HEK293T (cell line): ENCODE measurements at regions not wholly inside any gene's neighbourhood (a gene's known extent, or its start where the extent isn't known, plus 50 kb on each side); places are given as distances from the start of the nearest gene placed in this dataset.

ENCODE experiments used
- ARNT ChIP-seq: fragments of 450-650 bp; IDR thresholded peaks from 2 replicates; pipeline ENCODE4 v1.6.1; 2017; ENCODE audit warnings: mild to moderate bottlenecking
- BHLHE40 ChIP-seq: fragments of 450-650 bp; IDR thresholded peaks from 2 replicates; pipeline ENCODE4 v1.6.1; 2016; ENCODE audit warnings: mild to moderate bottlenecking, moderate library complexity, borderline replicate concordance
- FOXA1 ChIP-seq: fragments of 450-650 bp; IDR thresholded peaks from 2 replicates; pipeline ENCODE4 v1.6.1; 2016; ENCODE audit warnings: mild to moderate bottlenecking
- FOXK2 ChIP-seq: fragments of 450-650 bp; IDR thresholded peaks from 2 replicates; pipeline ENCODE4 v1.6.1; 2016; ENCODE audit warnings: mild to moderate bottlenecking
- FOXM1 ChIP-seq: fragments of 450-650 bp; IDR thresholded peaks from 2 replicates; pipeline ENCODE4 v1.6.1; 2017; ENCODE audit warnings: mild to moderate bottlenecking, borderline replicate concordance
- HDGF ChIP-seq: fragments of 450-650 bp; IDR thresholded peaks from 2 replicates; pipeline ENCODE4 v1.6.1; 2017; ENCODE audit warnings: antibody characterized with exemption, borderline replicate concordance
- LEF1 ChIP-seq: fragments of 450-650 bp; IDR thresholded peaks from 2 replicates; pipeline ENCODE4 v1.6.1; 2017; ENCODE audit warnings: mild to moderate bottlenecking, borderline replicate concordance
- NFRKB ChIP-seq: fragments of 450-650 bp; IDR thresholded peaks from 2 replicates; pipeline ENCODE4 v1.6.1; 2016; ENCODE audit warnings: mild to moderate bottlenecking, moderate library complexity
- SP1 ChIP-seq: fragments of 450-650 bp; IDR thresholded peaks from 2 replicates; pipeline ENCODE4 v1.6.1; 2017
- TARDBP ChIP-seq: fragments of 450-650 bp; IDR thresholded peaks from 2 replicates; pipeline ENCODE4 v1.6.1; 2016

GRCh38 chr18:67599277-67599676, 82.8 kb upstream of the DSEL start:
- TF ChIP-seq FOXK2: no peak
- no peak for TF ChIP-seq BHLHE40
- no peak for TF ChIP-seq FOXA1
- TF ChIP-seq TARDBP: no peak
- no peak for TF ChIP-seq NFRKB
- no peak for TF ChIP-seq HDGF
- TF ChIP-seq SP1: no peak
- TF ChIP-seq ARNT: no peak
- no peak for TF ChIP-seq FOXM1
- no peak for TF ChIP-seq LEF1
